ENCODE measurements at regions not wholly inside any gene's neighbourhood (a gene's known extent, or its start where the extent isn't known, plus 50 kb on each side); places are given as distances from the start of the nearest gene placed in this dataset.

DNA sequence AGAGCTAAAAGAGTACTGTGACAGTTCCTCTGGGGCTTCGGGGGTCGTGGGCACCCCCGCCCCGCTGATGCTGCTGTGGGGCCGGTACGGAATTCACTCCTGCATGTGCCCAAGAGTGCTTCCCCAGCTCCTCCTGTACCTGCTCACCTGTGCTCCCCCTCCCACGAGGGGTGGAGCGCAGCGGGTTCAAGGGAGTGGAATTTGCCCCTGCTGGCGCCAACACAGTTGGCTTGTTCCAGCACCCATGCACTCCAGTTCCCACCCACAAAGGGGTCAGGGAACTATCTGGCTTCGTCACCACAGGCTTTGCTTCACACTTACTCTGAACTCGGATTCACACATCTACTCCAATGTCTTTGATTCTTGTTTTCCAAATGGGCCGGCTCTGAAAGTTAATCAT, 1086.9 kb upstream of the CDH6 start:
- no peaks in the 10 kb centered on the region for H3K36me3 ChIP-seq
- no peak for DNase-seq
- H3K27me3 ChIP-seq = no peaks in the 10 kb centered on the region
- intact Hi-C loops (cut with DNase I) = no loop called here
- no peaks in the 10 kb centered on the region for H3K4me1 ChIP-seq (ENCODE audit: insufficient read depth)
- H3K9me3 ChIP-seq = no peaks in the 10 kb centered on the region
- 77 to 88% (median 80%) methylated on average over 13 of the region's 13 CpGs for WGBS, 3 donors
- no peak overlapping the region for H3K4me3 ChIP-seq
- TF ChIP-seq, protein P1, sequence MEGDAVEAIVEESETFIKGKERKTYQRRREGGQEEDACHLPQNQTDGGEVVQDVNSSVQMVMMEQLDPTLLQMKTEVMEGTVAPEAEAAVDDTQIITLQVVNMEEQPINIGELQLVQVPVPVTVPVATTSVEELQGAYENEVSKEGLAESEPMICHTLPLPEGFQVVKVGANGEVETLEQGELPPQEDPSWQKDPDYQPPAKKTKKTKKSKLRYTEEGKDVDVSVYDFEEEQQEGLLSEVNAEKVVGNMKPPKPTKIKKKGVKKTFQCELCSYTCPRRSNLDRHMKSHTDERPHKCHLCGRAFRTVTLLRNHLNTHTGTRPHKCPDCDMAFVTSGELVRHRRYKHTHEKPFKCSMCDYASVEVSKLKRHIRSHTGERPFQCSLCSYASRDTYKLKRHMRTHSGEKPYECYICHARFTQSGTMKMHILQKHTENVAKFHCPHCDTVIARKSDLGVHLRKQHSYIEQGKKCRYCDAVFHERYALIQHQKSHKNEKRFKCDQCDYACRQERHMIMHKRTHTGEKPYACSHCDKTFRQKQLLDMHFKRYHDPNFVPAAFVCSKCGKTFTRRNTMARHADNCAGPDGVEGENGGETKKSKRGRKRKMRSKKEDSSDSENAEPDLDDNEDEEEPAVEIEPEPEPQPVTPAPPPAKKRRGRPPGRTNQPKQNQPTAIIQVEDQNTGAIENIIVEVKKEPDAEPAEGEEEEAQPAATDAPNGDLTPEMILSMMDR (IDR thresholded peaks at IDR 0.05) = no peak
- TF ChIP-seq POLR2A (IDR thresholded peaks at IDR 0.05) (no peak), EP300 (IDR thresholded peaks at IDR 0.05) (no peak)
- no peak overlapping the region for H3K27ac ChIP-seq

DNA sequence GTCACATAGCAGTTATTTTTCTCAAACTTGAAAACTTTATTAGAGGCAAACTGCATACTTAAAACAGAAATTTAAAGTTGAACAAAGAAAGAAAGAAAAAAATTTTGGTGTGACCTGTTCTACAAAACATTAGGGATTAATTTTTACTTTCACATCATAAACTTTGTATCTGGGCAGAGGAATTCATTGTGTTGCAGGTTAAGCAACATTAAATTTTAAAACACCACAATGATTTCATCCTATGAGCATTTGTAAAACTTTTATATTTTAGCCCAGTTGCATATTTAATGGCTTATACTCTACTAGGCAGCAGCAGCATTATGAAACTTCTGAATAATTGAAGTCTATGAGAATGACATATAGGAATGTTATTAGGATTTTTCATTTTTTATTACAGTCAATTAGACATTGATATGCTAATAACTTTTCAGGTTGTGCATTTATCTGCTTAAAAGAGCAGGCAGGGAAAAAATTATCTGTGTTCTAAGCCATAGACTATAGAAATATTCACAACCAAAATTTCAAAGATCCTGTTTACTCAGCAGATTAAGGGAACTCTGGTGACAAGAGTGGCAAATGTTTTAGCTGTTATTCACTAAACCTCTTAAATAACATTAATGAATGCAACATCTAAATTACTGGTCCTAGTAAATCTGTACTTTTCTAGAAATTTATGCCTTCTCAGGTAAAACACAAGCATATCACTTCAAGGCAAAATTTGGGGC, 1088.5 kb upstream of the CDH6 start:
- TF ChIP-seq, protein P1 (IDR thresholded peaks at IDR 0.05) = no peak
- TF ChIP-seq EP300 (IDR thresholded peaks at IDR 0.05) = no peak
- DNase-seq = no peak
- Histone ChIP-seq H3K36me3 (no peaks in the 10 kb centered on the region), H3K4me1 (ENCODE audit: insufficient read depth) (no peaks in the 10 kb centered on the region), H3K27ac (no peak overlapping the region), H3K4me3 (no peak overlapping the region), H3K9me3 (no peaks in the 10 kb centered on the region), H3K27me3 (no peaks in the 10 kb centered on the region)
- intact Hi-C loops (cut with DNase I) = no loop called here

DNA sequence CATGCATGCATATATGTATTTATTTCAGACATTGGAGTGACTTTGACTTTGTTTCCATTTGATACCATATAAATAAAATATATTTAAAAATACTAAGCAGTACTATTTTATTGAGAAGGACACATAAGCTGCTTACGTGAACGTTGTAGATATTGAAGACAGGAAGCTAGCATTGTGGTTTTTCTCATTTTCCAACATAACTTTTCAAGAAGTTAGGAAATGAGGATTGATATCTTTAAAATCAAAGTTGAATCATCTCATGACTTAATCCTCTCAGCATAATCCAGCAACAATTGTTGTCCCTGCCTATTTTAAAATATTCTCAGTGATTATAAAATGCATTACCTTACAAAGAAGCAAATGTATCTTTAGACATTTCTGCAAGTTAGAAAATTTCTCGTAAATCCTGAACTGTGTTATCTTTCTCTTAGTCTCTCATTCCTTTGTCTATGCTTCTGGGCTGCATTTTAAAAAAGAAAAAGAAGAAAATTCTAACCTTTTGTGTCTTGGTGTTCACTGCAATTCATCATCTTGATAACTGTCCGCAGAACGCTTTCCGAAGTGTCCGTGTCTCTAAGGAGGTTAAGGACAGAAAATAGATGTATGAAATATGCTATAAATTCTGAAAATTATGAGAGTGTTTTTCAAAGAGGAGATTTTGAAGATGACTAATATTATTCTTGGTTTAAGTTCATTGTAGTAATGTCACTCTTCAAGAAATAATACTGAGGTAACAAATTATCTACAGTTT, 1089.9 kb upstream of the CDH6 start:
- WGBS, 3 donors = 35 to 48% (median 38%) methylated on average over 7 of the region's 7 CpGs
- TF ChIP-seq, protein P1 (IDR thresholded peaks at IDR 0.05) = no peak
- TF ChIP-seq POLR2A (IDR thresholded peaks at IDR 0.05) = no peak
- no peak for TF ChIP-seq EP300 (IDR thresholded peaks at IDR 0.05)
- no peaks in the 10 kb centered on the region for H3K9me3 ChIP-seq
- DNase-seq = no peak
- H3K27me3 ChIP-seq = no peaks in the 10 kb centered on the region
- H3K36me3 ChIP-seq = no peaks in the 10 kb centered on the region
- intact Hi-C loops (cut with DNase I) = no loop called here
- H3K4me1 ChIP-seq (ENCODE audit: insufficient read depth) = no peaks in the 10 kb centered on the region
- no peak overlapping the region for H3K27ac ChIP-seq
- H3K4me3 ChIP-seq = no peak overlapping the region

DNA sequence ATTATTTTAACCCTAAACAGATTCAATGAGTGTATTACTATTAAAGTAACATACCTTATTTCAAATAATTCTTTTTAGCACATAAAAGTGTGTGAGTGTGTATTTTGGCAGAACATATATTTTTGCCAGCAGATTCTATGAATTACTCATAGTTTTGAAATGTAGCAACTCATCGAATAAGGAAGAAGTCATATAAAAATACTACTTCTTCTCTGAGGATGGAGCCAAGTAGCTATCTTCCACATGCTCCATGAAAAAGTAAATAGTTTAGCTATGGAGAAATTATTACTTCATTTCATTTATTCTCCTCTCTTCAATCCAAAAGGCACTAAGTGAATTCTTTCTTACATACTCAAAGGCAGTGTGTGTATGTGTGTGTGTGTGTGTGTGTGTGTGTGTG, 1090.4 kb upstream of the CDH6 start:
- DNase-seq = no peak
- no peak for TF ChIP-seq POLR2A (IDR thresholded peaks at IDR 0.05)
- TF ChIP-seq, protein P1 (IDR thresholded peaks at IDR 0.05) = no peak
- TF ChIP-seq EP300 (IDR thresholded peaks at IDR 0.05) = no peak
- Histone ChIP-seq H3K36me3 (no peaks in the 10 kb centered on the region), H3K9me3 (no peaks in the 10 kb centered on the region), H3K4me1 (ENCODE audit: insufficient read depth) (no peaks in the 10 kb centered on the region), H3K27me3 (no peaks in the 10 kb centered on the region), H3K4me3 (no peak overlapping the region), H3K27ac (no peak overlapping the region)
- WGBS, 3 donors = 35 to 55% (median 44%) methylated on average over 1 of the region's 1 CpG
- intact Hi-C loops (cut with DNase I) = no loop called here

Measured in ovary (tissue), 7 donors.